NCI-H82 treated with DMSO at 0.1 percent for 48 hours (cell line): ENCODE measurements at regions not wholly inside any gene's neighbourhood (a gene's known extent, or its start where the extent isn't known, plus 50 kb on each side); places are given as distances from the start of the nearest gene placed in this dataset.
"Not testable (repeated sequence)": the region's sequence is repeated elsewhere in the genome, so short reads cannot be mapped to it uniquely, and the experiment has no call there.

Source experiments
- DNase-seq: peaks from one replicate; lab custom pipeline; 2025; ENCODE audit not compliant: unreplicated experiment; lab: John Stamatoyannopoulos, UW

GRCh38 chrX:131696989-131697388 is 153.1 kb downstream of the OR13H1 start:
- not testable (repeated sequence) for DNase-seq

GRCh38 chrX:131703646-131704045 is 159.8 kb downstream of the OR13H1 start:
- DNase-seq, result no peak

DNA sequence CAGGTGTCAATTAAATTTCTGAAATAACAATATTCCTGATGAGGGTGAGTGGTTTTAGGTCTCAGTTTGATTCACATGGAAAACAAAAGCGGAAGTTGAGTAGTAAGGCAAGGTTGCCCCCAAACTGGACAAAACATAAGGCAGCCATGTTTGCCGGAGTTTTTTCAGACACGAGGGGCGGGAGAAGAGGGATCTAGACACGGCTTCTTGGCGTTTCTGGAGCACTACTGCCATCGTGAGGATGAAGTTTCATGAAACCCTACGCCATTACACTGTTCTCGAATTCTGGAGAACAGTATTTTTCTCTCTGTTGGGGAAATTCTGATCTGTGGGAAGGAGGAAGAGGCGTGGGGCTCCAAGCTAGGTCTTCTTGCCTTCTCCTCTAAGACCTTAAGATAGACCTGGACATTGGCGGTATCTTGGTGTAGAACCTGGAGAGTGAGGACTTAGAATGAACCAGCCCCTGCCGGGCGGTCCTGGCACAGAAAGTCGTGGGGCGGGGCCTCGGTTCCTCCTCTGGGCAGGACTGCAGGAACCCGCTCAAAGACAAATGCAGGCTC is 160.3 kb downstream of the OR13H1 start:
- no peak for DNase-seq

DNA sequence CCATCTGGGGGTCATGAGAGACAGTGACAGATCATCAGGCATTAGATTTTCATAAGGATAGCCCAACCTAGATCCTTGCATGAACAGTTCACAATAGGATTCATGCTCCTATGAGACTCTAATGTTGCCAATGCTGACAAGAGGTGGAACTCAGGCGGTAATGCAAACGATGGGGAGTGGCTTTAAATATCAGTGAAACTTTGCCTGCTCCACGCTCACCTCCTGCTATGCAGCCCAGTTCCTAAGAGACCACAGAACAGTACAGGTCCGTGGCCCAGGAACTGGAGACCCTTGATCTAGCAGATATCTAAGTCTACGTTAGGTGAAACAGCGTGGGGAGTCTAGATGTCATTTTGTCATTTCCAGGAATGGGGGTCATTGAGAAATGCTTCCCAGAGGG is 165.7 kb downstream of the OR13H1 start:
- no peak for DNase-seq

DNA sequence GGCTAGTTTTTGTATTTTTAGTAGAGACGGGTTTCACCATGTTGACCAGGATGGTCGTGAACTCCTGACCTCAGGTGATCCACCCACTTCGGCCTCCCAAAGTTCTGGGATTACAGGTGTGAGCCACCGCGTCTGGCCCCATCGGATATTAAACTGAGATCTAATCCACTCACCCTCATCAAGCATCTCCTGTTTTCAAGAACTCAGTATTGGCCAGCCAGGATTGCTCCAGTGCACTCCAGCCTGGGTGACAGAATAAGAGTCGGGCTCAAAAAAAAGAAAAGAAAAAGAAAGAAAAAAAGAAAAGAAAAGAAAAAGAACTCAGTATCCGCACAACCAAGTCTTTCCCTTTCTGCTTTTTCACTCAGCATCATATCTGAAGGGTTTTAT is 167.6 kb downstream of the OR13H1 start:
- no peak for DNase-seq

DNA sequence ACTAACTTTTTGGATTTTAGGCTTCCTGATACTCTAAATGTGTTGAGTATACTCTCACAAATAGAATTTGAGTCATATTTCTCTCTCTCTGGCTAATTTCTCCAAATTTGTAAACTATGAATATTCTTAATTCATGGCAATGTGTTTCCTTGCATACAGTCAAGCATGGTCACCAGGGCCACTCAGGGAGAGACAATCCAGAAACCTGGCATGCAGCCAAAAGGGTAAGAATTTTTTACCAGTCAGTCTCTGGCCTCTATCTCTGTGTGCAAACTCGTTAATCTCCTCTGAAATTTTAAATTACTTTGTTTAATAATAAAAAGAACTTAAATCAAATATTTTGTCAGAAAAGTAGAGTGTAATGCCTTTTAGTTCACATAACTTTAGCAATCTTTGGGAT is 179.8 kb downstream of the OR13H1 start:
- DNase-seq, result no peak

- DNase-seq, result no peak
Observed at GRCh38 chrX:131724292-131724691, 180.4 kb downstream of the OR13H1 start.

DNA sequence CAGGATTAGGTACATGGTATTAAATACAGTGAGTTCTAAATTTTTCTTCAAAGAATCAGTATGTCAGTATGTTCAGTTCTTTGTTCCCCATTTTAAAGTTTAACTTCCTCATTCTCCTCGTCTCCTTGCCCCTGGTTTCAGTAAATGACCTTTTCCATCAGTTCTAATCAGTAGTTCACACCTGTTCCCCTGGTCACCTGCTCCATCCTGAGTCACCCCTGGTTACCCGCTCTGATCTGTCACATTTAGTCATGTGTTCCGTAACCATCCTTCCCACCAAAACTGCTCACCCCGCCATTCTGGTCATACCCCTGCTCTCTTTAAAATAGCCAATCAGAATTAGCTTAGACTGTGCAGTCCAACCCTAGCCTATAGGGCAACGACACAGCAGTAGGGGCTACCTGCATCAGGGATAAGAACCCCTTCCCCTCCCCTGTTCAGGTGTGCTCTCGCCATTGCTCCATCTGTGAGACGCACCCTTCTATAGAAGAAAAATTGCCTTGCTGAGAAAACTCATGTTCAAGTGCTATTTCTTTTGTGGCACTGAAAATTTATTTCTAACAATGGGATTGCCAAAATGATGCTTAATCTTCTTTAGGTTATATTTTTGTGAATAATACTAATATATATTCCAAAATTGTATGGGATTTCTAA is 181.3 kb downstream of the OR13H1 start:
- DNase-seq, result no peak

- no peak for DNase-seq
Observed at GRCh38 chrX:131727778-131728177, 183.9 kb downstream of the OR13H1 start.

DNA sequence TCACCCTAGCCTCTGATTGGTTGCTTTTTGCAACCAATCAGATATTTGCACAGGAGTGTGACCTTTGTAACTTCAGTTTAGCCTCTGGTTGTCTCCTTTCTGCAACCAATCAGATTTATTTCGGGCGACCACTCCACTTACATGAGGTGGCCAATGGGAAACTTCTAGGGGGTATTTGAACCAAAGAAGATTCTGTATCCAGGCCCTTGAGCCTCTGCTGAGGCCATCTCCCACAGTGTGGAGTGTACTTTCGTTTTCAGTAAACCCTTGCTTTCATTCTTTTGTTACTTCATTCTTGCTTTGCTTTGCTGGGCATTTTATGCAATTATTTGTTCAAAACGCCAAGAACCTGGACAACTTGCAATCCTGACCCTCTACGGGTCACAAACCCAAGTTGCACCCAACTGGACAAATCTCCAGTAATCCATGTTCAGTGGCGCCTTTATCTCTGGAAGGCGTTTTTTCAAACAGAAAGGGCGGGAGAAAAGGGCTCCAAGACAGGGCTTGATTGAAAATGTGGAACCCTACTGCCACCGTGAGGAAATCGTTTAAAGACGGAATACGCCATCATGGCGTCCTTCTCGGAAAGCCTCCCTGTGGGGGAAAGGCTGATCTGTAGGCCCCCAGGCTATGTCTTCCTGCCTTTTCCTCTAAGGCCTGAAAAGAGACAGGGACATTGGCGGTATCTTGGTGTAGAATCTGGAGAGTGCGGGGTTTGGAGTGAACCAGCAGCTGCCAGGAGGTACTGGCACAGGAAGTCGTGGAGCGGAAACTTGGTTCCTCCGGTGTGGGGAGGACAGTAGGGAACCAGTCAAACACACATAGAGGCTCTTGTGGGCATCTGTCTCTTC is 184.6 kb downstream of the OR13H1 start:
- DNase-seq, result no peak

- no peak for DNase-seq
Observed at GRCh38 chrX:131729295-131729694, 185.4 kb downstream of the OR13H1 start.

DNA sequence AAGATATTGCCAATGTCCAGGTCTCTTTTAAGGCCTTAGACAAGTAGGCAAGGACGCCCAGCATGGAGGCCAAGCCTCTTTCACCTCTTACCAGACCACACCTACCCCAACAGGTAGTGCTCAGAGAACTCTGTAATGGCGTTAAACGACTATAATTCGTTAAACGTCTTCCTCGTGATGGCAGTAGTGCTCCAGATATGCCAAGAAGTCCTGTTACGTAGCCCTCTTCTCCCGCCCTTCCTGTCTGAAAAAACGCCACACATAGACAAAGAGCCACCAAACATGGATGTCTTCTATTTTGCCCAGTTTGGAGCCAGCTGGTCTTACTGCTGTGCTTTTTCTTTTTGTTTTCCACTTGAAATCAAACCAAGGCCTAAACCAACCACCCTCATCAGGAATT is 190.7 kb downstream of the OR13H1 start:
- DNase-seq, result no peak

GRCh38 chrX:131735127-131735526 is 191.3 kb downstream of the OR13H1 start:
- no peak for DNase-seq

DNA sequence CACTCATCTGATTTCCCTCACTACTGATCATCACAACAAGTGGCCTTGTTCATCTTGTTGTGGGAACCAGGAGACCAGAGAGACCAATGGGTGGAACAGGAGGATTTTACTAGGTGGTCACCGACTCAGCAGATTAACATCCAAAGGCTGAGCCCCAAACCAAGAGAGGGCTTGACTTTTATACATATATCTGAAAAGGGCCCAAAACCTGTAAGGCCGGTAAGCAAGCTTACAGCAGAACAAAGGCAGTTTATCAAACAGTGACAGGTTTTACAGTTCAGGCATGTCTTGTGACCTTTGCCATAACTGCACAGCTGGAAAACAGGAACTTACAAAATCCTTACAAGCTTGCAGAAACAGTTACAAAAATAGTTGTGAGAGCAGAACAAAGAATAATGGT is 195.9 kb downstream of the OR13H1 start:
- no peak for DNase-seq

GRCh38 chrX:131741103-131741581 is 197.3 kb downstream of the OR13H1 start:
- no peak for DNase-seq

GRCh38 chrX:131745942-131746489 is 202.1 kb downstream of the OR13H1 start:
- no peak for DNase-seq

DNA sequence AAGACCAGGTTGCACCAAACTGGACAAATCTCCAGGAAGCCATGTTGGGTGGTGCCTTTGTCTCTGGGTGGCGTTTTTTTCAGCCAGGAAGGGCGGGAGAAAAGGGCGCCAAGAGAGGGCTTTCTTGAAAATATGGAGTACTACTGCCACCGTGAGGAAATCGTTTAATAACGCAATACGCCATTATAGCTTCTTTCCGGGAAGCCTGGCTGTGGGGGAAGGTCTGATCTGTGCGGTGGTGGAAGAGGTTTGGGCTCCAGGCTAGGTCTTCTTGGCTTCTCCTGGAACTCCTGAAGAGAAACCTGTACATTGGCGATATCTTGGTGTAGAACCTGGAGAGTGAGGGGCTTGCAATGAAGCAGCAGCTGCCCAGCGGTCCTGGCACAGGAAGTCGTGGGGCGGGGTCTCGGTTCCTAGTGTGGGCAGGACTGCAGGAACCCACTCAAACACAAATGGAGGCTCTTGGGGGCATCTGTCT is 202.7 kb downstream of the OR13H1 start:
- no peak for DNase-seq

GRCh38 chrX:131747173-131747572 is 203.3 kb downstream of the OR13H1 start:
- DNase-seq, result no peak

GRCh38 chrX:131752493-131753198 is 208.8 kb downstream of the OR13H1 start:
- DNase-seq, result no peak

DNA sequence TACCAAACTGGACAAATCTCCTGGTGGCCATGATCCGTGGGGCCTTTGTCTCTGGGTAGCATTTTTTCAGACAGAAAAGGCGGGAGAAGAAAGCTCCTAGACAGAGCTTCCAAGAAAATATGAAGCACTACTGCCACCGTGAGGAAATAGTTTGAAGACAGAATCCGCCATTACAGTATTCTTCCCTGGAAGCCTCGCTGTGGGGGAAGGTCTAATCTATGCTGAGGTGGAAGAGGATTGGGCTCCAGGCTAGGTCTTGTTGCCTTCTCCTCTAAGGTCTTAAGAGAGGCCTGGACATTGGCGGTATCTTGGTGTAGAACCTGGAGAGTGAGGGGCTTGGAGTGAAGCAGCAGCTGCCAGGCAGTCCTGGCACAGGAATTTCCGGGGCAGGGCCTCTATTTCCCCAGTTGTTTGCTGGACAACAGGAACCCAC is 218.9 kb downstream of the OR13H1 start:
- DNase-seq, result no peak

DNA sequence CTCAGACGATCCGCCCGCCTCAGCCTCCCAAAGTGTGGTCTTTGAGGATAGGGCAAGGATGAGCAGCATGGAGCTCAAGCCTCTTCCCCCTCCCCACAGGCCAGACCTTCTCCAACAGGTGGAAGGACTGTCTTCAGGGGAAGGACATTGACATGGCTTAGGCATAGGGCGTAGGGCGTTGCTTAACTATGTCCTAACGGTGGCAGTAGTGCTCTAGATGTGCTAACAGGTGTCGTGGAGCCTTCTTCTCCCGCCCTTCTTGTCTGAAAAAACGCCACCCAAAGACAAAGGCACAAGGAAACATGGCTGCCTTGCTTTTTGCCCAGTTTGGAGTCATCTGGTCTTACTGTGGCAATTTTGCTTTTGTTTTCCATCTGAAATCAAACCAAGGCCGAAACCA is 219.8 kb downstream of the OR13H1 start:
- no peak for DNase-seq
